Lower leg skin (tissue), 3 donors: ENCODE measurements at regions not wholly inside any gene's neighbourhood (a gene's known extent, or its start where the extent isn't known, plus 50 kb on each side); places are given as distances from the start of the nearest gene placed in this dataset.

Experiments used
- POLR2A ChIP-seq, 2 donors: fragments of 450-650 bp; IDR thresholded peaks; one replicate each; pipeline ENCODE4 v1.6.1; 2016 to 2017; ENCODE audit warnings: antibody characterized with exemption in 2 of 2, mild to moderate bottlenecking in 1 of 2, moderate library complexity in 1 of 2
- TF ChIP-seq, protein P1 (sequence below), 3 donors: fragments of 450-650 bp; IDR thresholded peaks; one replicate each; pipeline ENCODE4 v1.5.1; 2016; ENCODE audit warnings: antibody characterized with exemption in 3 of 3, mild to moderate bottlenecking in 3 of 3, moderate library complexity in 2 of 3

- TF ChIP-seq, protein P1, sequence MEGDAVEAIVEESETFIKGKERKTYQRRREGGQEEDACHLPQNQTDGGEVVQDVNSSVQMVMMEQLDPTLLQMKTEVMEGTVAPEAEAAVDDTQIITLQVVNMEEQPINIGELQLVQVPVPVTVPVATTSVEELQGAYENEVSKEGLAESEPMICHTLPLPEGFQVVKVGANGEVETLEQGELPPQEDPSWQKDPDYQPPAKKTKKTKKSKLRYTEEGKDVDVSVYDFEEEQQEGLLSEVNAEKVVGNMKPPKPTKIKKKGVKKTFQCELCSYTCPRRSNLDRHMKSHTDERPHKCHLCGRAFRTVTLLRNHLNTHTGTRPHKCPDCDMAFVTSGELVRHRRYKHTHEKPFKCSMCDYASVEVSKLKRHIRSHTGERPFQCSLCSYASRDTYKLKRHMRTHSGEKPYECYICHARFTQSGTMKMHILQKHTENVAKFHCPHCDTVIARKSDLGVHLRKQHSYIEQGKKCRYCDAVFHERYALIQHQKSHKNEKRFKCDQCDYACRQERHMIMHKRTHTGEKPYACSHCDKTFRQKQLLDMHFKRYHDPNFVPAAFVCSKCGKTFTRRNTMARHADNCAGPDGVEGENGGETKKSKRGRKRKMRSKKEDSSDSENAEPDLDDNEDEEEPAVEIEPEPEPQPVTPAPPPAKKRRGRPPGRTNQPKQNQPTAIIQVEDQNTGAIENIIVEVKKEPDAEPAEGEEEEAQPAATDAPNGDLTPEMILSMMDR (IDR thresholded peaks at IDR 0.05): no peak
- no peak for TF ChIP-seq POLR2A (IDR thresholded peaks at IDR 0.05)
These were observed 116.6 kb upstream of the SLC35B3 start for GRCh38 chr6:8551993-8552392.
